ENCODE measurements at regions not wholly inside any gene's neighbourhood (a gene's known extent, or its start where the extent isn't known, plus 50 kb on each side); places are given as distances from the start of the nearest gene placed in this dataset.

DNA sequence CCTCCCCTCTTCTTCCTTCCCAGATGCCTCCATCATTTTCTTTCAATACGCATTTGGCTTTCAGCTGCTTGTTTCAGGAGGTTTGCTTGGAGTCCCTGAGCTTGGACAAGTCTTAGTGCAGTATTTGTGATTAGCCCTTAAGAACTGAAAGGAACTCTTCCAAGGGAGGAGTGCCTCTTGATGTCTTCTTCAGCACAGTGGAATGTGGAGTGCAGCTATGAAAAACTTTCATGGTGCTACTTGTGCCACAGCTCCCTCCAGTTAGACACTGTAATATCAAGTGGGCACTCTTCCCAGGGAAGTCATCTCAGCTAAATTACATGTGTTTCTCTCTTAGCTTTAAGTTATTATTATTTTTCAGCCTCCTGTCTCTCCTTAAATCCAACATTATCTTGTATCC lies 173.1 kb downstream of the NECTIN3 start:
- DNase-seq = no peak

DNA sequence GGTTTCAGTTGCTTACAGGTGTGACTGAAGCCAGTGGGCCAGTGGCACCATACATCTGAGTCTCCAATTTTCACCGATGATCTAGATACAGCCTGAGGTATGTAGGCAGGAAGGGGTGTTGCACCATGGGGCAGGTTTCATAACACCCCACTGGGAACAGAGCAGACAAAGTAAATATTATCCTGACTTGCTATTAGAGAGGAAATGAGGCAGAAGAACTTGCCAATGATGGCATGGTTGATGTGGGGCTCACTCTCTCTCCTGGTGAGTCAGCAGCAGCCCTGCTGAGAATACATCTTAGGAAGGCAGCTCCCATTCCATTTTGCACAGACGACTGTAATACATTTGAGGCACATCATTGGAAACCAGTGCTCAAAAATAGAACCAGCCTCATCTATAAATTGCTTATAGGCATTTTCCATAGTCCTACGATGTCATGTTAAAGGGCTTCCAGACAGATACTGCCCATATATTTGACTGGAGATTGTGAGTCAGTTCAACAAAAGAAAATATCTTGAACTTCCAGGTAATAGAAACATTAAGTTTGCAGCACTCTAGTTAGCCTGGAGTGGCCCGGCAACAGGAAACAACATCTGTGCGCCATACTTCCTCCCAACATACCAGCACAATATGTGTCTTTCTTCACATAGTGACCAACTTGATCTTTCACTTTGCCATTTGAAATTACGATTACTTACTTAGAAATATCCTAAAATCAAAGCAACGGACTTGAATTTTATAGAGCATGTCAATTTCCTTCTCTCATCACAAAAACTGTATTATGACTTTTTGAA lies 175.5 kb downstream of the NECTIN3 start:
- no peak for DNase-seq

GRCh38 chr3:111248406-111248805 lies 176.8 kb downstream of the NECTIN3 start:
- DNase-seq = no peak

- DNase-seq = no peak
These were observed 177.8 kb downstream of the NECTIN3 start for GRCh38 chr3:111249421-111249820.

DNA sequence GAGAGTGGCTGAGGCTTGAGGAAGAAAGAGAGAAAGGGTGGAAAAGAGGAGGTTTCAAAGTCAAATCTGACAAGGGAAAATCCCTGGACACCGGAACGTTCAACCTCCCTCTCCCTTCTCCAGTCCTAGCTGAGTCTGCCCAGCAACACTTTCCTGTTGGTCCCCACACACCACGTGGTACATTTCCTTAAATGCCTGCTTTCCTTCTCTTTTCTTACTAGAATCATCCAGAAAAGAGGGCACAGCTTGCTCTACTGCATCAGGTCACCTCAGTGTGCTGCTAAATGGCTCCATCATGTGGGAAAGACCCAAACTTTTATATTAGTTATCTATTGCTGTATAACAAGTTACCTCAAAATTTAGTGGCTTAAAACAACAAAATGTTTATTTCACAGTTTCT lies 181.2 kb downstream of the NECTIN3 start:
- no peak for DNase-seq

DNA sequence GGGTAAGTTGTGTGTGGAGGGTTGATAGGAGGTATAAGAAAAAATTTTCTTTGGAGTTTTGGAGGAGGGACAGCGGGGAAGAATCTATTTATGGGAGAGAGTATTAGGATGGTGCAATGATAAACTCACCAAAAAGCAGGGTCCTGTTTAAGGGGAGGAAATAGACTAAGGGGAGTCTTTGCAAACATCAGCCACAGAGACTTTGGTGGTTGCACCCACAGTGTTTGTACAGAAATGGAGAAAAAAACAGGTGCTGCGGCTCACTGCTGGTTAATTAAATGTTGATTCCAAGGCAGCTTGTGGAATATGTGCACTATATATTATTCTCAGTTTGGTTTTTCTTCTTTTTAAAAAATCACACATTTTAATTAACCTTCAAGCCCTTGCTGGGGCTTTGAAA lies 182.1 kb downstream of the NECTIN3 start:
- DNase-seq = no peak

DNA sequence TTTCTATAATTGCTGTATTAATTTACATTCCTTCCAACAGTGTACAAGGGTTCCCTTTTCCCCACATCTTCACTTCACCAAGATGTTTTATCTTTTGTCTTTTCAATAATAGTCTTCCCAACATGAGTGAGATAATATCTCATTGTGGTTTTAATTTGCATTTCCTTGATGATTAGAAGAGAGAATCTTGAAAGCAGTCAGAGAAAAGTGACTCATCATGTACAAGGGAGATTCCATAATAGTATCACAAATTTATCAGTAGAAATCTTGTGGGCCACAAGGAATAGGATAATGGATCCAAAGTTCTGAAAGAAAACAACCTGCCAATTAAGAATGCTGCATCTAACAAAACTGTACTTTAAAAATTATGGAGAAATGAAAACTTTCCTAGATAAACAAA lies 189.3 kb downstream of the NECTIN3 start:
- peak; percentile 40 for DNase-seq

- DNase-seq = no peak
These were observed 198.2 kb downstream of the NECTIN3 start for GRCh38 chr3:111269777-111270176.

DNA sequence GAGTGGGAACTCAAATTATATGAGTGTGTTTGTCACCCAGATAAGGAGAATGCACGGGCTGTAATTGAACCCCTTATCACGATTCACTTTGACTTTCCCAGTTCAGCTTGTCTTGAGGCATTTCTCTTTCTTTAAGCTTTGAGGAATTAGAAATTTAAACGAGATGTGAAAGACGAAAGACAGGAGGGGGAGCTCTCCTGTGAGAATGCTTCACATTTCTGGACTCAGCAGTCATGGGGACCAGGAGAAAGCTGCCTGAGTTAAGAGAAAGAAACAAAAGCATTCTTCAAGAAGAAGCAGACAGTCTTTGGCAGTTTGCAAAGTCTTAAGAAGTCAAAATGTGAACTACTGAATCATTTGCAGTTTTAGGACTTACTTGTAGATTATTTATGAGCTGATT lies 205.6 kb downstream of the NECTIN3 start:
- no peak for DNase-seq

DNA sequence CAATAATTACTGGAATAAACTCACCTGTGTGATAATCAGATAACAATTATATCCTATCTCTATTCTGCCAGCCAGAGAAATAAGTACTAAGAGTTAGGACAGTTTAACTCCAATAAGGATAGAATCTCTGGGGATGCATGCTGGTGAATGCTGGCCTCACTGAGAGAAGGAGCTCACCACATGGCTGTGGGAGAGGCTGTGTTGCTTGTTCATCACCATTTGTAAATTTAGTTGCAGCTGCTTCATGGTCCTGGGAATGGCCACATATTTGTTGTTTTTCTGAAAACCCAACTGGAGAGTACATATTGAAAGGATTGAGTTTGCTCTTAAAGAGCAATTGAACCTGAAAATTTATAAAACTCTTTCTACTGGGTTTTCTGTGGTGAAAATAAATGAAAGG lies 207.3 kb downstream of the NECTIN3 start:
- no peak for DNase-seq

- no peak for DNase-seq
These were observed 210.4 kb downstream of the NECTIN3 start for GRCh38 chr3:111282024-111282423.

DNA sequence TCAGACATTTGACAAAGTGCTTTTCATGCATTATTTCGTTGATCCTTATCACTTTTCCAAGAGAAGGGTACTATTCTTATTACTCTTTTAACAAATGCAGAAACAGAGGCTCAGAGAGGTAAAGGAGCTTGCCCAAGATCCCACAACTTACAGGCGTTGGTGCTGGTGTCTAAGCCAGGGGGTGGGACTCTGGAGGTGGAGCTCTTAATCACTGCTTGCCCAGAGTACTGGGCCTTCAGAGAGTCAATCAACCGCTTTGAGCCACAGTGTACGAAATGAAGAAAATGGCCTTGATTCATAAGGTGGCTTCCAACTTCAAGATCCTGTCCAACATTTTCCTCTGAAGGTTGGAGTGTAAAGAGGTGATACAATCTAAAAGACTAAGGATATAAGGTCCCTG lies 211.5 kb downstream of the NECTIN3 start:
- DNase-seq = no peak

GRCh38 chr3:111284503-111285183 lies 213.0 kb downstream of the NECTIN3 start:
- no peak for DNase-seq

DNA sequence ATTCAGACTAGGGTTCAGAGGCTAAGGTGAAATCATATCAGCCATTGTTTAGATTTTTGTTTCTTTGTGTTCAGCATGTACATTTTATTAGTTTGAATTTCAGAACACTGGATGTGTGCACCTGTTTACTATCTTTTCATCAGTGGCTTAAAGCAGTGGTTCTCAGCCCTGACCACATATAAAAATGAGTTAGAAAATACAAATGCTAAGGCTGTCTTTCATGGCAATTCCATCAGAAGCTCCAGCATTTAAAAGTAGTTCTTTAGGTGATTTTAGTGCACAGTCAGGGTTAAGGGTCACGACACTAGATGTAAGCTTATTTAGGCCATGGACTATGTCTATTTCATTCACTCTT lies 213.5 kb downstream of the NECTIN3 start:
- no peak for DNase-seq

- DNase-seq = no peak
These were observed 214.1 kb downstream of the NECTIN3 start for GRCh38 chr3:111285694-111286093.

GRCh38 chr3:111286746-111287145 lies 215.1 kb downstream of the NECTIN3 start:
- no peak for DNase-seq

DNA sequence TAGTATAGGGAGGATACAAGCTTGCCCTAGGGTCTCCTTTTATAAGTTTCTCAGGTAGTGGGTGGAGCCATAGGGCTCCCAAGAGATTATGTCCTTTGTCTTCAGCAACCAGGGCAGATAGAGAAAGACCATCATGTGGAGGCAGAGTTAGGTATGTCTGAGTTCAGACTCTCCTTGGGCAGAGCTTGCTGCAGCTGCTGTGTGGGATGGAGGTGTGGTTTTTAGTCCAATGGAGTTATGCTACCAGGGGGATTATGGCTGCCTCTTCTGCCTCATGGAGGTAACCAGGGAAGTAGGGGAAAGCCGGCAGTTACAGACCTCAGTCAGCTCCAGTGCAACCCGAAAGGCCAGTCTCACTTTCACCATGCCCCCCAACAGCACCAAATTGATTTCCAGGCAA lies 220.5 kb downstream of the NECTIN3 start:
- no peak for DNase-seq

GRCh38 chr3:111299192-111299615 lies 227.6 kb downstream of the NECTIN3 start:
- no peak for DNase-seq

DNA sequence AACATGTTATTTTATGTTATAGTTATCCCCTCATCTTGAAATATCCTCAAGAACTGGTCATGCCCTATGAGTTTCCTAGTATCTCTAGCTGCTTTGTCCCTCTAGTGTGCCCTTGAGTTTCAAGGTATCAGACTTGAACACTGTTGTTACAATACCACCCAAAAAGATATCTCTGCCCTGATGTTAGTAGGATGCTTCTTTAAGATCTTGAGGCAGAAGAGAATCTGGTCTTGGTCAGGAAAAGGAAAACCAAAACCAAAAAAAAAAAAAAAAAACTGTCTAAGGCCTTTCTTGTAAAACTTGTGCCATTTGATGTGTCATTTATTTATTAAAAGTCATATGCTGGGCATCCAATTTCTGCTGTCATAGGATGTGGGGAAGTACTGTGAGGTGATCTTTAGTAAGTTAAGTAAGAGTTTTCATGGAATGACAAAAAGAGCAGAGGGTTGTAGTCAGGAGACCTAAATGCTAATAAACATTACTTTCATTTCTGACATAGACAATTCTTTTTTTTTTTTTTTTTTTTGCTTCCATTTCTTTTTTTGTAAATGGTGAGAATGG lies 229.7 kb downstream of the NECTIN3 start:
- no peak for DNase-seq

DNA sequence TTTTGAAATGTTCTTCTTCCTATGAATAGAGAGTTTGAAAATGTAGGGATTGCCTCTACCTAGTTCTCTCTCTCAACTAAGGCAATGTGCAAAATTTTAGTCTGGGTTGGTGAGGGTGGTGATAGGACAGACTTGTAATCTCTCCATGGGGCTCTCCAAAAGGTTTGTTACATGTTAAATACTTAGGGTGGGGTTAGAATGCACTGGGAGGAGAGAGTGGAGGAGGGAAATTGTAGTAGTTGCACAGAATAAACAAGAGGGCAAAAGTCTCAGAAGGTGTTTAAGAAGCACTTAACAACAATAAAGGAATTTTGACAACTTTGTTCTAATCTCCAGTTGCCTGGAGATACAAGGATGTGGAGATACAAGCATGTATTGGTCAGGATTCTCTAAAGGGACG lies 230.4 kb downstream of the NECTIN3 start:
- no peak for DNase-seq

DNA sequence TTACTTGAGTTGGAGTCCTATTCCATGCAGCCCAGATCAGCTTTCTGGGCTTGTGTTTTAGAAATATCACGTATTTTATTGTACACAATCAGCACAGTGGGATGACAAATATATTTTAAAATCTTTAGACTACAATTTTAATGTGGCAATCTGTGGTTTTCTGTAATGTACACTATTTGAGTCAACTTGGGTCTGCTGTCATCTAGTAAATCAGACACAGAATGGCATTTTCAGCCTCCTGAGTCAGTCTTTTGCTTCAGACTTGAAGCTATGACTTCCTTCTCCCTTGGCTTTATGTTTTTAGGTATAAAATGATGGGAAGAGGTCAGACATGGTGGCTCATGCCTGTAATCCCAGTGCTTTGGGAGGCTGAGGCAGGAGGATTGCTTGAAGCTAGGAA lies 232.1 kb downstream of the NECTIN3 start:
- no peak for DNase-seq

DNA sequence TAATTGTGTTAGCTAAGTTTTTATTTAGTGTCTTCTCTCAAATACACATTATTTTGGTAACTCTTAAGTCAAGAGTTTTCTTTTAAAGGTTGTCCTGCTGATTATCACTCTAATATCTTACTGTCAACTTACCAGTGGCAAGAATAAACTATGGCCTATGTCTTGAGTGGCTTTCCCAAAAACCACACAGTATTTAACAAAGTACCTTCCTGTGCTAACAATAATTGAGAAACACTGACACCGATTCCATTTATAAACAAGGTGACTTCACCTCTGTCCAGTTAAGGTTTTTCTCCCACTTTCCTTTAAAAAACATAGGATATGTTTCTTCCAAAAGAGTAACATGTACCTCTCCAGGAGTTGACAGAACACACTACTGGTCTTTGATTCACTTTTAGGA lies 234.3 kb upstream of the CD96 start:
- DNase-seq = no peak

DNA sequence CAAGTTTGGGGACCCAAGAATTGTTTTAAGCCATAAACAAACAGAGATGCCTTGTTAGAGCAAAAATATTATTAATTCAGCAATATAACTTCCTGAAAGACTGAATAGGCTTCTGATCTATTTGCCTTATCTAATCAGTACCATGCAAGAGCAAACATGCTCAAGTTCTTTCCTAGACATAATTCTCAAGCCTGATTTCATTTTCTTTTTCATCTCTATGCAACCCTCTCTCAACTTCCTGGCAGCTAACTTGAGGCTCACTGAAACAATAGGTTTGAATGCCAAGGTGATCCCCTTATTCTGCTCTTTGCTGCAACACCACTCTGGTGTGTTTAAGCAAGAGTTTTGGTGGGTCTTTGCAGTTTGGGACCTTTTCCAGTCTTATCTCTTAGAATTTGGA lies 230.9 kb upstream of the CD96 start:
- peak; percentile 21 for DNase-seq

DNA sequence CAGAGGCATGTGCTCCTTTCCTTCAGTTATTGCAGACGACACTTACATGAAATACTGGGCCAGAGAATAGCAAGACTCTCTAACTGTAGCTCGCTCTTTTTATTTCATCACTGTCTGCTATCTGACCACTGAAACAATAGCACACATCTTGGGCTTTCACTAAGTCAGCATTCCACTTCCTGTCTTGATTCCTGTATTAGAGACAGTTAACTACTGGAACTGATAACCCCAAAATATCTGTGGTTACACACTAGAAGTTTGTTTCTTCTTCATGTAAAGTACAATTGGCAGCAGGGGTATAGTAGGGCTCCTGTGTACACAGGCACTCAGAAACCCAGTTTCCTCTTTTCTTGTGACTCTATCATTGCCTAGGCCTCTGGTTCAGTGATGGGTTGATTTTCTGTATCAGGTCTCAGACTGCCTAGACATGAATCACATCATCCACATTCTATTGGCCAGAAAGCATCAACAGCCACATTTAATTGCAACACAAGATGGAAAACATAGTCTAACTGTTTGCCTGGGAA lies 230.2 kb upstream of the CD96 start:
- DNase-seq = peak; percentile 70
